ENCODE measurements at regions not wholly inside any gene's neighbourhood (a gene's known extent, or its start where the extent isn't known, plus 50 kb on each side); places are given as distances from the start of the nearest gene placed in this dataset.
"Not testable (repeated sequence)": the region's sequence is repeated elsewhere in the genome, so short reads cannot be mapped to it uniquely, and the experiment has no call there.

GRCh38 chr1:38658883-38659282, 200.7 kb downstream of the RRAGC start:
- no peak for DNase-seq

- DNase-seq, result no peak
Measured at GRCh38 chr1:38657873-38658272, 201.7 kb downstream of the RRAGC start.

- DNase-seq, result no peak
Measured at GRCh38 chr1:38657207-38657840, 202.2 kb downstream of the RRAGC start.

- DNase-seq, result no peak
Measured at GRCh38 chr1:38656726-38657125, 202.8 kb downstream of the RRAGC start.

GRCh38 chr1:38652217-38652616, 207.4 kb downstream of the RRAGC start:
- DNase-seq, result no peak

GRCh38 chr1:38651669-38652068, 207.9 kb downstream of the RRAGC start:
- DNase-seq, result no peak

- DNase-seq, result no peak
Measured at GRCh38 chr1:38648417-38648816, 211.2 kb downstream of the RRAGC start.

- DNase-seq, result not testable (repeated sequence)
Measured at GRCh38 chr1:38647341-38647740, 212.2 kb downstream of the RRAGC start.

- DNase-seq, result no peak
Measured at GRCh38 chr1:38644092-38644491, 215.5 kb downstream of the RRAGC start.

GRCh38 chr1:38641661-38642060, 217.9 kb downstream of the RRAGC start:
- no peak for DNase-seq

- no peak for DNase-seq
Measured at GRCh38 chr1:38640371-38640770, 219.2 kb downstream of the RRAGC start.

- DNase-seq, result no peak
Measured at GRCh38 chr1:38628241-38628640, 231.3 kb downstream of the RRAGC start.

GRCh38 chr1:38625939-38626338, 233.6 kb downstream of the RRAGC start:
- no peak for DNase-seq

GRCh38 chr1:38624336-38625039, 235.1 kb downstream of the RRAGC start:
- no peak for DNase-seq

GRCh38 chr1:38623529-38623928, 236.0 kb downstream of the RRAGC start:
- DNase-seq, result no peak

- DNase-seq, result no peak
Measured at GRCh38 chr1:38622197-38622596, 237.4 kb downstream of the RRAGC start.

GRCh38 chr1:38616846-38617245, 242.7 kb downstream of the RRAGC start:
- DNase-seq, result no peak

- peak in 1 of 2 donors; percentile 7 for DNase-seq
Measured at GRCh38 chr1:38615680-38616079, 243.9 kb downstream of the RRAGC start.

- DNase-seq, result no peak
Measured at GRCh38 chr1:38614861-38615260, 244.7 kb downstream of the RRAGC start.

GRCh38 chr1:38613996-38614395, 245.6 kb downstream of the RRAGC start:
- no peak for DNase-seq

- DNase-seq, result no peak
Measured at GRCh38 chr1:38612951-38613350, 246.6 kb downstream of the RRAGC start.

- DNase-seq, result no peak
Measured at GRCh38 chr1:38611664-38612211, 247.8 kb downstream of the RRAGC start.

- no peak for DNase-seq
Measured at GRCh38 chr1:38609166-38610025, 250.2 kb downstream of the RRAGC start.
